Stomach (tissue), 8 donors: ENCODE measurements at regions not wholly inside any gene's neighbourhood (a gene's known extent, or its start where the extent isn't known, plus 50 kb on each side); places are given as distances from the start of the nearest gene placed in this dataset.

Source experiments
- DNase-seq, 2 donors: peaks; one replicate each; pipeline versions ENCODE4 v3.0.0 to v3.0.0-alpha.2; 2013 to 2019
- H3K27ac ChIP-seq, 5 donors: fragments of 200-600 bp in 4 of 5; sonication (generic) in 4 of 5; one replicate each; pipeline ENCODE4 v1.5.1; 2013 to 2019; ENCODE audit warnings: mild to moderate bottlenecking in 1 of 5, moderate library complexity in 1 of 5
- H3K27me3 ChIP-seq, 3 donors: fragments of 200-600 bp; sonication (generic); one replicate each; pipeline ENCODE4 v1.5.1; 2017 to 2019; ENCODE audit warnings: mixed run types in 1 of 3
- H3K36me3 ChIP-seq, 4 donors: fragments of 200-600 bp; sonication (generic); 1 replicate in 3 of 4; 2 replicates in 1 of 4; pipeline ENCODE4 v1.5.1; 2016 to 2019
- H3K4me1 ChIP-seq, 4 donors: fragments of 200-600 bp; sonication (generic); one replicate each; pipeline ENCODE4 v1.5.1; 2016 to 2019
- H3K4me3 ChIP-seq, 4 donors: fragments of 200-600 bp; sonication (generic) in 3 of 4; one replicate each; pipeline ENCODE4 v1.5.1; 2016 to 2019; ENCODE audit warnings: mild to moderate bottlenecking in 1 of 4
- H3K9me3 ChIP-seq, 4 donors: fragments of 200-600 bp; sonication (generic); one replicate each; pipeline ENCODE4 v1.5.1; 2016 to 2019
- EP300 ChIP-seq: sonication (generic); formaldehyde crosslinking; IDR thresholded peaks from one replicate; pipeline ENCODE4 v1.6.1; 2017; ENCODE audit warnings: antibody characterized with exemption
- POLR2A ChIP-seq, 4 donors: fragments of 450-650 bp; IDR thresholded peaks; one replicate each; pipeline ENCODE4 v1.6.1; 2016; ENCODE audit warnings: antibody characterized with exemption in 4 of 4, control low read depth in 2 of 4, mild to moderate bottlenecking in 1 of 4, moderate library complexity in 1 of 4
- POLR2AphosphoS5 ChIP-seq, 3 donors: sonication (generic); formaldehyde crosslinking; IDR thresholded peaks; one replicate each; pipeline ENCODE4 v1.6.1; 2016; ENCODE audit warnings: antibody characterized with exemption in 3 of 3
- WGBS, 5 donors: extraction: QIAGEN DNeasy Blood & Tissue Kit in 3 of 5; methylation state at CpG; one replicate each; pipeline versions ENCODE4 v1.1.5 to v1.1.7; 2013 to 2018; 5-methylcytosine and 5-hydroxymethylcytosine counted together
- intact Hi-C: fragments of 100-400 bp; cut with DNase I; formaldehyde crosslinking; loops from one replicate; pipeline ENCODE4 v1.15.1; 2023; ENCODE audit warnings: low total_unique reads
- TF ChIP-seq, protein P1 (sequence below), 7 experiments: fragments of 450-650 bp in 4 of 7; fragments of 200-600 bp in 3 of 7; sonication (generic) in 3 of 7; IDR thresholded peaks; one replicate each; pipeline ENCODE4 v1.5.1; 2016 to 2019; ENCODE audit warnings: antibody characterized with exemption in 7 of 7, control low read depth in 2 of 7, mild to moderate bottlenecking in 1 of 7
- donor health status: healthy with polysubstance abuse.
- donor health status: Bipolar disorder and iron deficiency.
- donor health status: healthy.

DNA sequence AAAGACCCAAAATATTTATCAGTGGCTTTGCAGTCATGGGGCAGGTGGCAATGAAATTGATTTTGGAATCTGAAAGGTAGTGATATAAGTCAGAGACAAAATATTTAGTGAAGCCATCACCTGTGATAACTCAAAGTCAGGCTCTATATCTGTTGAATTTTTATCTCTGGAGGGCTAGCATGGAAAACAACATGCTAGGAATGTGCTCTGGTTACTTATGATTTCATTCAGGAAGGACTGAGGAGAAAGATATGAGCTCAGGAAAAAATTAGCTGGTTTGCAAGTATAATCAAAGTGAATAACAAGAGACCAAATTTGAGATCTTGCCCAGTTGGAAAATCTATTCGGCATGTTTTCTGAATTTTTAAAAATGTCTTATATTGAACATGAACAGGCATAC is 364.6 kb upstream of the LRRC7 start:
- TF ChIP-seq EP300 (no peak), POLR2AphosphoS5 (IDR thresholded peaks at IDR 0.05) (no peak), POLR2A (IDR thresholded peaks at IDR 0.05) (no peak)
- TF ChIP-seq, protein P1, sequence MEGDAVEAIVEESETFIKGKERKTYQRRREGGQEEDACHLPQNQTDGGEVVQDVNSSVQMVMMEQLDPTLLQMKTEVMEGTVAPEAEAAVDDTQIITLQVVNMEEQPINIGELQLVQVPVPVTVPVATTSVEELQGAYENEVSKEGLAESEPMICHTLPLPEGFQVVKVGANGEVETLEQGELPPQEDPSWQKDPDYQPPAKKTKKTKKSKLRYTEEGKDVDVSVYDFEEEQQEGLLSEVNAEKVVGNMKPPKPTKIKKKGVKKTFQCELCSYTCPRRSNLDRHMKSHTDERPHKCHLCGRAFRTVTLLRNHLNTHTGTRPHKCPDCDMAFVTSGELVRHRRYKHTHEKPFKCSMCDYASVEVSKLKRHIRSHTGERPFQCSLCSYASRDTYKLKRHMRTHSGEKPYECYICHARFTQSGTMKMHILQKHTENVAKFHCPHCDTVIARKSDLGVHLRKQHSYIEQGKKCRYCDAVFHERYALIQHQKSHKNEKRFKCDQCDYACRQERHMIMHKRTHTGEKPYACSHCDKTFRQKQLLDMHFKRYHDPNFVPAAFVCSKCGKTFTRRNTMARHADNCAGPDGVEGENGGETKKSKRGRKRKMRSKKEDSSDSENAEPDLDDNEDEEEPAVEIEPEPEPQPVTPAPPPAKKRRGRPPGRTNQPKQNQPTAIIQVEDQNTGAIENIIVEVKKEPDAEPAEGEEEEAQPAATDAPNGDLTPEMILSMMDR (IDR thresholded peaks at IDR 0.05): no peak
- Histone ChIP-seq H3K36me3 (no peaks in the 10 kb centered on the region), H3K9me3 (peaks cover 0 to 19% (median 14%) of the 10 kb centered on the region in 4 donors), H3K4me1 (no peaks in the 10 kb centered on the region), H3K27me3 (no peaks in the 10 kb centered on the region), H3K27ac (no peak overlapping the region), H3K4me3 (no peak overlapping the region)
- WGBS, 5 donors: 86 to 97% (median 97%) methylated on average over 1 of the region's 1 CpG
- intact Hi-C loops: no loop called here
- no peak for DNase-seq

DNA sequence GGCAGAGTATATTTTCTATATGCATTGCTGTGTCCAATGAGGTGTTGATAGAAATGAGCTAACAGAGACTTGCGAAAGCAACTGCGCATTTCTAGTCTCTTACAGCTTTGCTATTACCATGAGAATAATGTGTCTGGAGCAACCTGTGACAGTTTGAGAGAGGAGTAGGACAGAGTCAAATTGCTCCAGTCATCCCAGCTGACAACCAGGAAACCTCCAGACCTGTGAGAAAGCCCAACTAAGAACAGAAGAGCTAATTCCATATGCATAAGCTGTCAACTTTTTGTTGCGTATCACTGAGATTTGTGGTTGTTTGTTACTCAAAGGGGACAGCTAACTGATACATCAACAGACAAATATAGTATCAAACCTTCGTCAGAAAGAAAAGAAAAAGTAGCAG is 354.1 kb upstream of the LRRC7 start:
- TF ChIP-seq, protein P1 (IDR thresholded peaks at IDR 0.05): no peak
- no peak for TF ChIP-seq EP300
- no peak for TF ChIP-seq POLR2A (IDR thresholded peaks at IDR 0.05)
- TF ChIP-seq POLR2AphosphoS5 (IDR thresholded peaks at IDR 0.05): no peak
- WGBS, 5 donors: 87 to 93% (median 89%) methylated on average over 4 of the region's 4 CpGs
- H3K27ac ChIP-seq: no peak overlapping the region
- no peaks in the 10 kb centered on the region for H3K4me1 ChIP-seq
- H3K36me3 ChIP-seq: no peaks in the 10 kb centered on the region
- intact Hi-C loops: no loop called here
- H3K9me3 ChIP-seq: no peaks in the 10 kb centered on the region
- no peaks in the 10 kb centered on the region for H3K27me3 ChIP-seq
- DNase-seq: no peak
- no peak overlapping the region for H3K4me3 ChIP-seq

DNA sequence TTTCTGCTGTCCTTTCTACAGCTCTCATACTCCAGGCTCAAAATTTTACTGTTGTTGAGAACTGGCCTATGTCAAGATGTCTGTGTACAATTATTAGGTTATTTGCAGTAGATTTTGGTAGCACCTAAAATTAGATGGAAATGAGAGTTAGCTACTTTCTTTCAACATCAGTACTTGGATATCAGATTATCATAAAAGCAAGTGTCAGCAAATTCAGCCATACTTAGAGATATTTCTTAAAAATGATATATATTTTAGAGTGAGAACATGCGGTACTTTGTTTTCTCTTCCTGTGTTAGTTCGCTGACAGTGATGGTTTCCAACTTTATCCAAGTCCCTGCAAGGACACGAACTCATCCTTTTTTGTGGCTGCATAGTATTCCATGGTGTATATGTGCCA is 351.8 kb upstream of the LRRC7 start:
- no peak for TF ChIP-seq POLR2AphosphoS5 (IDR thresholded peaks at IDR 0.05)
- H3K9me3 ChIP-seq: no peaks in the 10 kb centered on the region
- no peak overlapping the region for H3K27ac ChIP-seq
- no peaks in the 10 kb centered on the region for H3K27me3 ChIP-seq
- no peak for DNase-seq
- no peaks in the 10 kb centered on the region for H3K4me1 ChIP-seq
- no peaks in the 10 kb centered on the region for H3K36me3 ChIP-seq
- H3K4me3 ChIP-seq: no peak overlapping the region
- WGBS, 5 donors: 89 to 94% (median 91%) methylated on average over 3 of the region's 3 CpGs
- intact Hi-C loops: no loop called here

DNA sequence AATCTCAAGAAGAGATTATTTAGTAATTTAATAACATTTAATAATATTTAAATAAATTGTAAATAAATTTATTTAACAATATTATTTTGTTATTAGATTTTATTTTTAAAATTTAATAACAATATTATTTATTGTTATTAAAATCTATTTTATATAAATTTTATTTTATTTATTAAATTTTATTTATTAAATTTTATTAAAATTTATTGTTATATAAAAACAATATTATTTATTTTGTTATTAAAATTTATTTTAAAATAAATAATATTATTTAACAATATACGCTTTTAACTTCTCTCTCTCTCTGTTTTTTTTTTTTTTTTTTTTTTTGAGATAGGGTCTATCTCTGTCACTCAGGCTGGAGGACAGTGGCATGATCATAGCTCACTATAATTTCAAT is 347.1 kb upstream of the LRRC7 start:
- DNase-seq: no peak
- intact Hi-C loops: no loop called here
- Histone ChIP-seq H3K27ac (no peak overlapping the region), H3K9me3 (peaks cover 0 to 4% (median 0%) of the 10 kb centered on the region in 4 donors), H3K4me3 (no peak overlapping the region), H3K27me3 (no peaks in the 10 kb centered on the region), H3K36me3 (no peaks in the 10 kb centered on the region), H3K4me1 (no peaks in the 10 kb centered on the region)
- no peak for TF ChIP-seq EP300
- TF ChIP-seq, protein P1 (IDR thresholded peaks at IDR 0.05): no peak
- no peak for TF ChIP-seq POLR2AphosphoS5 (IDR thresholded peaks at IDR 0.05)
- TF ChIP-seq POLR2A (IDR thresholded peaks at IDR 0.05): no peak
- 81 to 95% (median 90%) methylated on average over 1 of the region's 1 CpG for WGBS, 5 donors

DNA sequence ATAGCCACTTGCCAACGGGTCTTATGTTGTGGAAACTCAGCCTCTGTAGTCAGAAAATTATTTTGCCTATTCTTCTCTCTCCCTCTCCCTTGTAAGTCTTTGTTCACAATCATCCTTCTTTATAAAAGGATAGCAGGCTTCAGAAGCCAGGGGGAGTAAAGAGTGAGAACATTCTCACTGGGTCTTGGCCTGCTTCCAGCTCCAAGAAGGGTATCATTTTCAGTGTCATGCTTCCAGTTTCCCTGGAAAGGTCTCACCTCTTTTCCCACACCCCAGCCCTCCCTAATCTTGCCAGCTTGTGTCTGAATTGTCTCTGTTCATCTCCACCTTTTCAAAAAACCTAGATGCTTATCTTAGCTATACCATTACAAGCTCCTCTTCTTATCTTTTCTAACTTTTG is 346.2 kb upstream of the LRRC7 start:
- Histone ChIP-seq H3K27me3 (no peaks in the 10 kb centered on the region), H3K27ac (no peak overlapping the region), H3K4me1 (no peaks in the 10 kb centered on the region), H3K36me3 (no peaks in the 10 kb centered on the region), H3K4me3 (no peak overlapping the region), H3K9me3 (peaks cover 0 to 4% (median 0%) of the 10 kb centered on the region in 4 donors)
- intact Hi-C loops: no loop called here
- TF ChIP-seq EP300 (no peak), POLR2AphosphoS5 (IDR thresholded peaks at IDR 0.05) (no peak), POLR2A (IDR thresholded peaks at IDR 0.05) (no peak)
- TF ChIP-seq, protein P1 (IDR thresholded peaks at IDR 0.05): no peak
- 50 to 64% (median 51%) methylated on average over 1 of the region's 1 CpG for WGBS, 5 donors
- DNase-seq: no peak
